T-helper 1 cell treated with Interleukin-12 subunit alpha and Interleukin-12 subunit beta and Interleukin-4 antibody, amounts not matched to agents 30 ng/mL and 1 ng/mL, for 36 hours (primary cell): ENCODE measurements at regions not wholly inside any gene's neighbourhood (a gene's known extent, or its start where the extent isn't known, plus 50 kb on each side); places are given as distances from the start of the nearest gene placed in this dataset.

Experiments
- intact Hi-C: fragments of 100-400 bp; cut with micrococcal nuclease; formaldehyde crosslinking; loops from one replicate; pipeline ENCODE4 v1.15.1; 2024

- intact Hi-C loops = no loop called here
Measured at GRCh38 chr4:171170671-171171070, 642.5 kb upstream of the GALNTL6 start.

- intact Hi-C loops = no loop called here
Measured at GRCh38 chr4:171169396-171169795, 643.8 kb upstream of the GALNTL6 start.

- intact Hi-C loops = no loop called here
Measured at GRCh38 chr4:171162478-171162877, 650.7 kb upstream of the GALNTL6 start.

GRCh38 chr4:171157462-171158082, 655.6 kb upstream of the GALNTL6 start:
- intact Hi-C loops = no loop called here

- intact Hi-C loops = no loop called here
Measured at GRCh38 chr4:171142639-171143038, 670.6 kb upstream of the GALNTL6 start.

GRCh38 chr4:171142045-171142444, 671.2 kb upstream of the GALNTL6 start:
- intact Hi-C loops = no loop called here

GRCh38 chr4:171130256-171130801, 682.9 kb upstream of the GALNTL6 start:
- intact Hi-C loops = no loop called here

GRCh38 chr4:171118091-171118490, 695.1 kb upstream of the GALNTL6 start:
- intact Hi-C loops = no loop called here

GRCh38 chr4:171117457-171117856, 695.7 kb upstream of the GALNTL6 start:
- intact Hi-C loops = no loop called here

- intact Hi-C loops = no loop called here
Measured at GRCh38 chr4:171101845-171102244, 711.4 kb upstream of the GALNTL6 start.

- intact Hi-C loops = no loop called here
Measured at GRCh38 chr4:171087089-171087488, 726.1 kb upstream of the GALNTL6 start.

GRCh38 chr4:171067422-171067821, 745.8 kb upstream of the GALNTL6 start:
- intact Hi-C loops = no loop called here

- intact Hi-C loops = no loop called here
Measured at GRCh38 chr4:171049380-171049779, 763.8 kb upstream of the GALNTL6 start.

- intact Hi-C loops = no loop called here
Measured at GRCh38 chr4:171042989-171043524, 770.1 kb upstream of the GALNTL6 start.

GRCh38 chr4:171035909-171036308, 777.3 kb upstream of the GALNTL6 start:
- intact Hi-C loops = no loop called here

- intact Hi-C loops = no loop called here
Measured at GRCh38 chr4:171031338-171031737, 781.9 kb upstream of the GALNTL6 start.

GRCh38 chr4:171025776-171026175, 787.4 kb upstream of the GALNTL6 start:
- intact Hi-C loops = no loop called here

GRCh38 chr4:171025343-171025742, 787.9 kb upstream of the GALNTL6 start:
- intact Hi-C loops = no loop called here

- intact Hi-C loops = no loop called here
Measured at GRCh38 chr4:171024720-171025303, 788.4 kb upstream of the GALNTL6 start.

GRCh38 chr4:171022824-171023230, 790.4 kb upstream of the GALNTL6 start:
- intact Hi-C loops = no loop called here

GRCh38 chr4:171017593-171017992, 795.6 kb upstream of the GALNTL6 start:
- intact Hi-C loops = no loop called here

GRCh38 chr4:171016145-171016544, 797.1 kb upstream of the GALNTL6 start:
- intact Hi-C loops = no loop called here

GRCh38 chr4:171015441-171015840, 797.8 kb upstream of the GALNTL6 start:
- intact Hi-C loops = no loop called here
